ENCODE measurements at regions not wholly inside any gene's neighbourhood (a gene's known extent, or its start where the extent isn't known, plus 50 kb on each side); places are given as distances from the start of the nearest gene placed in this dataset.
"Not testable (repeated sequence)": the region's sequence is repeated elsewhere in the genome, so short reads cannot be mapped to it uniquely, and the experiment has no call there.

DNA sequence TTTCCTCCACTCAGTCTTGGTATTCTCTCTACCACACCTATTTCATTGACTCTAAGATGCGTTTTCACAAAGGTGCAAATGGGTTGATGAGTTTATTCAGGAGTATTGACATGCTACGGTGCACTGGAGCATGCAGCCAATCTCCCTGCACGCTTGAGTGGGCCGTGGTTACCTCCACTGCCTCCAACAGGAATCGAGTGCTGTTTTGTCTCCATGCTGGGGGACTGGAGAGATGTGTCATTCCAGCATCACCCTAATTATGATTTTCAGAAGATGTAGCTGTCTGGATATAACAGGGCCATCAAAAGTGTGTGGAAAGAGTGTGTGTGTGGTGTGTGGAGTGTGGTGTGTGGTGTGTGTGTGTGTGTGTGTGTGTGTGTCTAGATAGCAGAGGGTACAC lies 351.6 kb upstream of the ZFHX3 start:
- Mint-ChIP-seq H3K27ac (no peak overlapping the region), H3K27me3 (ENCODE audit: low read depth) (no peaks in the 10 kb centered on the region), H3K4me3 (no peak overlapping the region), H3K9me3 (no peaks in the 10 kb centered on the region), H3K4me1 (ENCODE audit: low read depth) (no peaks in the 10 kb centered on the region), H3K36me3 (ENCODE audit: low read depth) (no peaks in the 10 kb centered on the region)

DNA sequence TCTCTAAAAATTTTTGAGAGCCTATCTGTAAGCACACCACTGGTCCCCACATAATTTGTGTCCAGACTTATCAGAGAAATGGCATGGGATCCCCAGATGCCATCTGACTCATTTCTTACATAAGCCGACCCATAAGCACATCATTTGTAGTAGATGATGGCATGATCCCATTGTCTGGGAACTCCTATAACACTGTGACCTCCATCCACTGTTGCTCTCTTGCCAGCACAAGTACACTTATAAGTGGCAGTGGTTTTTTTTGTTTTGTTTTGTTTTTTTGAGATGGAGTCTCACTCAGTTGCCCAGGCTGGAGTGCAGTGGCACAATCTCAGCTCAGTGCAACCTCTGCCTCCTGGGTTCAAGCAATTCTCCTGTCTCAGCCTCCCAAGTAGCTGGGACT lies 350.7 kb upstream of the ZFHX3 start:
- H3K27ac Mint-ChIP-seq, H3K4me3 Mint-ChIP-seq, H3K9me3 Mint-ChIP-seq: not testable (repeated sequence)

DNA sequence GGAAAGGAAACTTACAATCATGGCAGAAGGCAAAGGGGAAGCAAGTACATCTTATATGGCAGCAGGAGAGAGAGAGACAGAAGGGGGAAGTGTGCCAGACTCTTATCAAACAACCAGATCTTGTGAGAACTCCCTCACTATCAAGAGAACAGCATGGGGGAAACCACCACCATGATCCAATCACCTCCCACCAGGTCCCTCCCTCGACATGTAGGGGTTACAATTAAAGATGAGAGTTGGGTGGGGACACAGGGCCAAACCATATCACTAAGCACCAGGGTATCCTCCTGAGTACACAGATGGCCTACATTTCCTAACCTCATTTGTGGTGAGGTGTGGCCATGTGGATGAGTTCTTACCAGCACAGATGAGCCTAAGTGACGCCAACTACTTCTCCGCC lies 348.6 kb upstream of the ZFHX3 start:
- no peaks in the 10 kb centered on the region for H3K36me3 Mint-ChIP-seq (ENCODE audit: low read depth)
- no peaks in the 10 kb centered on the region for H3K9me3 Mint-ChIP-seq
- H3K27ac Mint-ChIP-seq, result no peak overlapping the region
- no peak overlapping the region for H3K4me3 Mint-ChIP-seq
- no peaks in the 10 kb centered on the region for H3K4me1 Mint-ChIP-seq (ENCODE audit: low read depth)
- no peaks in the 10 kb centered on the region for H3K27me3 Mint-ChIP-seq (ENCODE audit: low read depth)

More for the DNA sequence above, 350.7 kb upstream of the ZFHX3 start:
- not testable (repeated sequence) for H3K4me1 Mint-ChIP-seq (ENCODE audit: low read depth); H3K27me3 Mint-ChIP-seq (ENCODE audit: low read depth); H3K36me3 Mint-ChIP-seq (ENCODE audit: low read depth)

DNA sequence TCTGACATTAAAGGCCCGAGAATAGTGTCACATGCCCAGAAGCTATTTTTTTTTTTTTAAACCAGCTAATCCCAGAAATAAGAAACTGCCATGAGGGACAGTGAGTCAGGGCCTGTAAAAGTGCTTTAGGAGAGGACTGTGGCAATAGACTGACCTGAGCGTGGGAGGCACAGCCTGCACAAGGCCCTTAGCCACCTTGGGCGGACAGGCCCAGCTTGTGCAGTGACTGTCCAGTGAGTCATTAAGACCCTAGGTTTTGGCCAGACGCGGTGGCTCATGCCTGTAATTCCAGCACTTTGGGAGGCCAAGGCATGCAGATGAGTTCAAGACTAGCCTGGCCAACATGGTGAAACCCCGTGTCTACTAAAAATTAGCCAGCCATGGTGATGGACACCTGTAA lies 343.0 kb upstream of the ZFHX3 start:
- Mint-ChIP-seq H3K36me3 (ENCODE audit: low read depth) (no peaks in the 10 kb centered on the region), H3K27me3 (ENCODE audit: low read depth) (no peaks in the 10 kb centered on the region), H3K27ac (no peak overlapping the region), H3K4me3 (no peak overlapping the region), H3K4me1 (ENCODE audit: low read depth) (no peaks in the 10 kb centered on the region), H3K9me3 (peaks cover 6% of the 10 kb centered on the region)

DNA sequence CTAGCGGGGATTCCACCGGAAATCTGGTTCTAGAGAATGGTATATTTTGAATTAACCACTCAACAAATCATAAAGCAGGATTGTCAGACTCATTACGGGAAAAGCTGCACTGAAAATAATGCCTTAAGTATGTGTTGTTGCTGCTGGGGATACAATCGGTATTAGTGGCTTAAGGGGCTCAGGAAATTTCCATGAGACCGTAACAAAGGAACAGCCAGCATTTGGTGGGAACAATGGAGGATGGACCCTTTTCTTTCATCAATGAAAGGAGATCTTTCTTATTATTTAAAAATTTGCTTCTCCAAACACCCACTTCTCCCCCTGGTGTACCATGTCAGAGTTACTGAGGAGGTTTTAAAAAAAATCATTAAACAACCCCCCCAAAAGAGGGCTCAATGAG lies 342.6 kb upstream of the ZFHX3 start:
- Mint-ChIP-seq H3K4me1 (ENCODE audit: low read depth) (no peaks in the 10 kb centered on the region), H3K9me3 (peaks cover 6% of the 10 kb centered on the region), H3K27ac (no peak overlapping the region)

DNA sequence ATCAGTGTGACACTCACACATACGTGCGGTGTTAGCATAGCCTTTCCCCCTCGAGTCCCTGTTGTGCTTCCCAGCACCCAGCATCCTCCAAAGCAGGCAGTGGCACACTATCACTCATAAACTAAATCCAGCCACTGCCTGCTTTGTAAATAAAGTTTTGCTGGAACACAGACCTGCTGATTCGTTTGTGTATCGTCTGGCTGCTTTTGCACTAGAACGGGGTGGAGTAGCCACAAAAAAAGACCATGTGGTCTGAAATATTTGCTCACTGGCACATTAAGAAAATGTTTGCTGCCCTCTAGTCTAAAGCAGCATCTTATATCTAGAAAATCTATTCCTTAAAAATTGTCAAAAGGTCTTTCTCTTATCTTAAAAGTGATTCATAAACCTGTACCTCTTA lies 341.2 kb upstream of the ZFHX3 start:
- no peaks in the 10 kb centered on the region for H3K4me1 Mint-ChIP-seq (ENCODE audit: low read depth)
- H3K9me3 Mint-ChIP-seq, result peaks cover 6% of the 10 kb centered on the region
- H3K36me3 Mint-ChIP-seq (ENCODE audit: low read depth), result no peaks in the 10 kb centered on the region
- H3K4me3 Mint-ChIP-seq, result no peak overlapping the region
- no peak overlapping the region for H3K27ac Mint-ChIP-seq
- H3K27me3 Mint-ChIP-seq (ENCODE audit: low read depth), result no peaks in the 10 kb centered on the region

More for the DNA sequence above, 342.6 kb upstream of the ZFHX3 start:
- Mint-ChIP-seq H3K36me3 (ENCODE audit: low read depth) (no peaks in the 10 kb centered on the region), H3K4me3 (no peak overlapping the region), H3K27me3 (ENCODE audit: low read depth) (no peaks in the 10 kb centered on the region)

DNA sequence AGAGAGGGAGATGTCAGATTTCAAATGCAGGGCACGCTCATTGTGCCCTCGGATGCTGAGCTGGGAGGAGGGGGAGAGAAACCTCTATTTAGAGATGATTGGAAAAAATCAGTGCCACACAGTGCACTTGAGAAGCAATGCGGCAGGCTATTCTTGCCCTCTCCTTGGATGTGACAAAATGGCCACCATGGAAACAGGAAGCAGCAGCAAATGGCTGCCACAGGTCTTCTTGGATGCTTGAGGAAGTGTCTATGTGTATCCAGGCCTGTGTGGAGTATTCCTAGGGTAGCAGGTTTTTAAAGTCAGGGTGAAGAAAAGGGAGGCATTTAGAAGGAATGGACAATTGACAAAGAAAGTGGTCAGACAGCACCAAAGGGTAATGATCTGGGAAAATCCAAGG lies 340.1 kb upstream of the ZFHX3 start:
- no peaks in the 10 kb centered on the region for H3K36me3 Mint-ChIP-seq (ENCODE audit: low read depth)
- no peak overlapping the region for H3K4me3 Mint-ChIP-seq
- H3K9me3 Mint-ChIP-seq, result peaks cover 6% of the 10 kb centered on the region
- H3K27me3 Mint-ChIP-seq (ENCODE audit: low read depth), result no peaks in the 10 kb centered on the region
- no peak overlapping the region for H3K27ac Mint-ChIP-seq
- H3K4me1 Mint-ChIP-seq (ENCODE audit: low read depth), result no peaks in the 10 kb centered on the region

DNA sequence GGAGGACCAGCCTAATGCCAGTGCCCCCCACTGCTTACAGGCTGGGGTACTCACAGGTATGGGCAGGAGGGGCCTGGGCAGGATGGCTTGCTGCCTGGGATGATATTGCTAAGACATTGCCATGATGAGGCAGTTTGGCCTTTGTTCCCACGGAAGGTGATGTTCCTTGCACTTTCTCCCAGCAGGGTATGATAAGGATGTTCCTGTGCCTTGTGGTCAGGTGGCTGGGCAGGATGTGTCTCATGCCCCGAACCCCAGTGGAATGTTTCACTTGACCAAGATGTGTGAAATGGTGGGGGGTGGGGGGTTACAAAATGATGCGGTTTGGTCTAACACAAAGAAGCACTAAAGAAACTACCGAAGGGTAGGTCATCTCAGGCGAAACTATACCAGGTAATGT lies 337.8 kb upstream of the ZFHX3 start:
- H3K27me3 Mint-ChIP-seq (ENCODE audit: low read depth), result no peaks in the 10 kb centered on the region
- no peak overlapping the region for H3K27ac Mint-ChIP-seq
- no peak overlapping the region for H3K4me3 Mint-ChIP-seq
- no peaks in the 10 kb centered on the region for H3K36me3 Mint-ChIP-seq (ENCODE audit: low read depth)
- peaks cover 6% of the 10 kb centered on the region for H3K9me3 Mint-ChIP-seq
- H3K4me1 Mint-ChIP-seq (ENCODE audit: low read depth), result no peaks in the 10 kb centered on the region

DNA sequence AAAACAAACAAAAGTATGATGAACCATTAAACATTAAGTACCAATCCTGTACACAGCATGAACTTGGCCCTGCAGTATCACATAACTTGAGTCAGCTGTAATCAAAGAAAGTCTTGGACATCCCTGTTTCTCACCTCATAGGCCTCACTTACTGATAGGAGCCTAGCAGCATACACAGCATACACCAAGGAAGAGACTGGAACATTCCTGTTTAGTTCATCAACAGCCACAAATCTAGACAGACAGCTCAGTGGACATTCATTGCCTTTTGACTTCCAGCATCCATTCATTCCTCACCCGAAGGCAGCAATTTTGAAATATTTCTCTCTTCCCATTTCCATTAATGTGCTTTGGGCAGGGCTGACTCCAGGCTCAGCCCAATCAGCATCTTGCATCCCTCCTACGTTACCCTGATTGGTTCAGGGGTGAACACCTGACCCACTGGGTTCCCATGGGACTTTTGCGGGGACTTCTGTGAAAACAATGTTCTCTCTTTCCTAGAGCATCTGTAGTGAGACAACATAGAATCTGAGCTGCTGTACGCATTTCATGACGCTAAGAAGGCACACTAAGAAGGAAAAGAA lies 336.7 kb upstream of the ZFHX3 start:
- no peak overlapping the region for H3K4me3 Mint-ChIP-seq
- H3K27me3 Mint-ChIP-seq (ENCODE audit: low read depth), result no peaks in the 10 kb centered on the region
- H3K36me3 Mint-ChIP-seq (ENCODE audit: low read depth), result no peaks in the 10 kb centered on the region
- peaks cover 6% of the 10 kb centered on the region for H3K9me3 Mint-ChIP-seq
- no peaks in the 10 kb centered on the region for H3K4me1 Mint-ChIP-seq (ENCODE audit: low read depth)
- H3K27ac Mint-ChIP-seq, result no peak overlapping the region

DNA sequence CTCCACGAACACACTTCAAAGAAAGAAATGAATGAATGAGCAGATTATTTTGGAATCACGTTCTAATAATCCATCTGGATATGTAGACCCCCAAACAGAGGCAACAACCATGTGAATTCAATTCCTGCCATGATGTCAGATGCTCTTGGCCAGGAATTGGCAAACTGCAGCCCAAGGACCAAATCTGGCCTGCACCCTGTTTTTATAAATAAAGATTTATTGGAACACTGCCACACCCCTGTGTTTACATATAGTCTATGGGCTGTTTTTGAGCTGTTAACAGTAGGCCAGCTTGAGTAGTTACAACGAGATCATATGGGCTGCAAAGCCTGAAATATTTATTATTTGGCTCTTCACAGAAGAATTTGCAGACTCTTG lies 336.0 kb upstream of the ZFHX3 start:
- H3K9me3 Mint-ChIP-seq, result peaks cover 5% of the 10 kb centered on the region
- H3K27me3 Mint-ChIP-seq (ENCODE audit: low read depth), result no peaks in the 10 kb centered on the region
- no peak overlapping the region for H3K27ac Mint-ChIP-seq
- no peaks in the 10 kb centered on the region for H3K4me1 Mint-ChIP-seq (ENCODE audit: low read depth)
- H3K4me3 Mint-ChIP-seq, result no peak overlapping the region
- no peaks in the 10 kb centered on the region for H3K36me3 Mint-ChIP-seq (ENCODE audit: low read depth)

DNA sequence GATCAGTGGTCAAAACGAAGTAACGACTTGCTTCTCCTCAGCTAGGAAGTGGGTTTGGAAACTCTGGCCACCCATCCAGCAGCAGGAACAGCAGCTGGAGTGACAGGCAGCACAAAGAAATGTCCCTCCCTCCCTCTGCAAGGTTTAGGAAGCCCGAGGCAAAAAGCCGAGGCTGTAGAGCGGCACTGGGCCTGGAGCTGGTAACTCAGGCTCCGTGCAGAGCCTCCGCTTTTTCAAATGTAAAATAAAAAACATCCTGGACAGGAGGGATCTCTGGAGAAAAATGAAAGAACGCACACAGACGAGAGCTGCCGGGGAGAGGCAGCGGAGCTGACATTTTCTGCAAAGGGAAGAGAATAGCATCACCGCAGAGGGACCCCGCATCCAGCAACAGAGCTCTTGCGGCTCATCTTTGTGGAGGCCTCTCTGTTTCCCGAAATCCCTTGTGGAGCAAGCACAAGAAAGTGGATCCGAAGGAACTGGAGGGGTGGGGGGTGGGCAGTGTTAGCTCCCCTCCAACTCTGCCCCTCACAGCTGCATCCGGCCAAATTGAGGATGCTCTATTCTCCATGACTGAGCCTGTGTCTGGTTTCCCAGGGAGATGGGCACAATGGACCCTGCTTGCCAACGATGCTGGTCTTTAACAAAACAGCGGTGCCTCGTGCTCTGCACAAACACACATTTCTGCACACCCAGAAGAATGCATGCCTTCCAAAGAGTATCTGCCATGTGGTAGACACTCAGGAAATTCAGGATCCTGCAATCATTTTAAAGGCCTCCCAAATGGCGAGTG lies 335.5 kb upstream of the ZFHX3 start:
- Mint-ChIP-seq H3K27me3 (ENCODE audit: low read depth) (no peaks in the 10 kb centered on the region), H3K36me3 (ENCODE audit: low read depth) (no peaks in the 10 kb centered on the region), H3K4me1 (ENCODE audit: low read depth) (no peaks in the 10 kb centered on the region), H3K27ac (no peak overlapping the region), H3K4me3 (no peak overlapping the region), H3K9me3 (no peaks in the 10 kb centered on the region)

DNA sequence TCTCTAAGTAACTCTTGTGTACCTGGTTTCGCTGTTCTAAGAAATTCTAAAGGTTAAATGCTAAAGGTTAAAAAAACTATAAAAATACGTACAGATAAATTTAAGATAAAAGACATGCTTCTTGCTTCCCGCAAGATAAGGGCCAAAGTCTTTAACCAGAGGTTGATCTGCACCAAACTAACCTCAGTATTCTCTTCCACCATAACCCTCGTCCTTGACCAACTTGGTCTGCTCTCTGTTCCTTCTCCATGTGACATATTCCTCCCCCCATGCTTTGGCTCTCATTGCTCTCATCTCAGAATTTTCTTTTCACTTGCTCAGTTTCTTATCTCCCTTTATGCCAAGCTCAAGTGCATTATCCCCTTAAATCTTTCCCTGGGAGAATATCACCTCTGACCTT lies 330.5 kb upstream of the ZFHX3 start:
- Mint-ChIP-seq H3K4me3 (no peak overlapping the region), H3K4me1 (ENCODE audit: low read depth) (no peaks in the 10 kb centered on the region), H3K9me3 (no peaks in the 10 kb centered on the region), H3K27ac (no peak overlapping the region), H3K36me3 (ENCODE audit: low read depth) (no peaks in the 10 kb centered on the region), H3K27me3 (ENCODE audit: low read depth) (no peaks in the 10 kb centered on the region)

DNA sequence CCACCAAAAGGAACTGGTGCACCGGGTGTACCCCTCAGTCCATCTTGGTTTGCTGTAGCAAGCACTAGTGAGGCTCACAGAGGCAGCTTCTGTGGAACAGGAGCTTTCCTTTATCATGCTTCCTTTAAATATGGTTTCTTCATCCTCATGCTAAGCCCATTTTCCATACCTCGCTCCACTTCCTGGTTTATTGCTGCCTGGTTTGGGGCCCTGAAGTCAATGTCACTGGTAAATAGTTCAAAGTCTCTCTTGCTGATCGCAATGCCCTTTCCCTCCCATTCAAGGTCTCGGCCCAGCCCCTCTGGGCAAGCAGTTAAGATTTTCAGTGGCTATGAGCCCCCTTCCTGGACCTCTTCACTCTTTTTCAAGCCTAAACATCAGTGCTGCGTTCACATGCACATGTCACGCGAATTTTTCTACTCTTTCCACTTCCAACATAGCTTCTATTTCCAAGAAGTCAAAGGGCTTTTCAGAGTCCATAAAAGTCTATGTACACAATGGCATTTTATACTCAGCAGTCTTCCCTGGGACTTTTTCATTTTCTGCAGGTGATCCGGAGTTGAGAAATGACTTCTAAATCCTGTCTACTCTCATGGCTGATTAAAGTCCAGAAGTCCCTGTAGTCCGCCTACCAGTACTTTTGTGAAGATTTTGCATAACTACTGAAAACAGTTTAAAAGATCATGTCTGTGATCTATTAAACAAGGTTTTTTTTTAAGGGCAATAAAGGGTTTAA lies 323.8 kb upstream of the ZFHX3 start:
- H3K36me3 Mint-ChIP-seq (ENCODE audit: low read depth), result no peaks in the 10 kb centered on the region
- H3K27me3 Mint-ChIP-seq (ENCODE audit: low read depth), result no peaks in the 10 kb centered on the region
- no peak overlapping the region for H3K4me3 Mint-ChIP-seq
- no peaks in the 10 kb centered on the region for H3K4me1 Mint-ChIP-seq (ENCODE audit: low read depth)
- H3K9me3 Mint-ChIP-seq, result no peaks in the 10 kb centered on the region
- no peak overlapping the region for H3K27ac Mint-ChIP-seq

DNA sequence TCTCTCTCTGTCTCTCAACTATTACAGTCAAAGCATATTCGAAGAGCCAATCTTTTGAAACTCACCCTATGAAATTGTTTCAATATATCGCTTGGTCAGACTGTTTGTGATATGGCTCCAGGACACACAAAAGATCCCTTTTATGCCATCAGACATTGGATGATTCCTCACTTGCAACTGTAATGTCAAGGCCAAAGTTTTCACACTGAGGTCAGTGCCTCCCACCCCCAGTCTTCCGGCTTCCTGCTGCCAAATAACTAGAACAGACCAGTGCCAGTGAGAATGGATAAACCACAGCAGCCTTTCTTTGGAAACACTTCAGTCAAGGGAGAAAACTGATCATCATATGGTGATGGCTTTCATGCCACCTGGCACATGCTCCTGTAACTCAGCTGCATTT lies 321.9 kb upstream of the ZFHX3 start:
- H3K27ac Mint-ChIP-seq, result no peak overlapping the region
- no peaks in the 10 kb centered on the region for H3K9me3 Mint-ChIP-seq
- H3K27me3 Mint-ChIP-seq (ENCODE audit: low read depth), result no peaks in the 10 kb centered on the region
- H3K36me3 Mint-ChIP-seq (ENCODE audit: low read depth), result no peaks in the 10 kb centered on the region
- no peaks in the 10 kb centered on the region for H3K4me1 Mint-ChIP-seq (ENCODE audit: low read depth)
- no peak overlapping the region for H3K4me3 Mint-ChIP-seq

DNA sequence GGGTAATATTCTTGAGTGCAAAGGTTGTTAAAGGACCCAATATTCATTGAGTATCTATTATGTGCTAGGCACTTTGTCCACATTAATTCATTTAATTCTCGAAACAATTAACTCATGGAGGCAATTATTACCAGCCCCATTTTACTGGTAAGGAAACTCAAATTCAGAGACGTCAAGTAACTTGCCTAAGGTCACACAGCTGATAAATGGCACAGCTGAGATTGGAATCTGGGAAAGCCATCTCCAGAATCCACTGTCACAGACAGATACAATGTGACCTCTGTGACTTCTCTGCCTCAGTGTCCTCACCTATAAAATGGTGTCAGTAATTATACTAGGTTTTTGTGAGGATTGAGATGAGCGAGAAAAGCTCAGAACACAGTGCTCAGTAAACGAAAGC lies 320.8 kb upstream of the ZFHX3 start:
- H3K27me3 Mint-ChIP-seq (ENCODE audit: low read depth), result no peaks in the 10 kb centered on the region
- H3K27ac Mint-ChIP-seq, result no peak overlapping the region
- H3K4me3 Mint-ChIP-seq, result no peak overlapping the region
- H3K36me3 Mint-ChIP-seq (ENCODE audit: low read depth), result no peaks in the 10 kb centered on the region
- no peaks in the 10 kb centered on the region for H3K9me3 Mint-ChIP-seq
- H3K4me1 Mint-ChIP-seq (ENCODE audit: low read depth), result no peaks in the 10 kb centered on the region
